HEK293T (cell line): ENCODE measurements at regions not wholly inside any gene's neighbourhood (a gene's known extent, or its start where the extent isn't known, plus 50 kb on each side); places are given as distances from the start of the nearest gene placed in this dataset.
"Not testable (repeated sequence)": the region's sequence is repeated elsewhere in the genome, so short reads cannot be mapped to it uniquely, and the experiment has no call there.

Source experiments
- FOXK2 ChIP-seq: fragments of 450-650 bp; IDR thresholded peaks from 2 replicates; pipeline ENCODE4 v1.6.1; 2016; ENCODE audit warnings: mild to moderate bottlenecking
- FOXM1 ChIP-seq: fragments of 450-650 bp; IDR thresholded peaks from 2 replicates; pipeline ENCODE4 v1.6.1; 2017; ENCODE audit warnings: mild to moderate bottlenecking, borderline replicate concordance
- HDGF ChIP-seq: fragments of 450-650 bp; IDR thresholded peaks from 2 replicates; pipeline ENCODE4 v1.6.1; 2017; ENCODE audit warnings: antibody characterized with exemption, borderline replicate concordance
- L3MBTL2 ChIP-seq: fragments of 450-650 bp; conservative IDR thresholded peaks from 2 replicates; pipeline ENCODE4 v1.6.1; 2016; ENCODE audit warnings: mild to moderate bottlenecking
- LEF1 ChIP-seq: fragments of 450-650 bp; IDR thresholded peaks from 2 replicates; pipeline ENCODE4 v1.6.1; 2017; ENCODE audit warnings: mild to moderate bottlenecking, borderline replicate concordance
- SP1 ChIP-seq: fragments of 450-650 bp; IDR thresholded peaks from 2 replicates; pipeline ENCODE4 v1.6.1; 2017
- SUZ12 ChIP-seq: fragments of 450-650 bp; IDR thresholded peaks from 2 replicates; pipeline ENCODE4 v1.6.1; 2016; ENCODE audit warnings: mild to moderate bottlenecking
- TARDBP ChIP-seq: fragments of 450-650 bp; IDR thresholded peaks from 2 replicates; pipeline ENCODE4 v1.6.1; 2016
- ZNF384 ChIP-seq: fragments of 450-650 bp; IDR thresholded peaks from 2 replicates; pipeline ENCODE4 v1.6.1; 2016

GRCh38 chr4:128422296-128422695 is 134.7 kb upstream of the PGRMC2 start:
- not testable (repeated sequence) for TF ChIP-seq FOXM1, SP1, HDGF, LEF1, ZNF384, FOXK2, TARDBP, SUZ12, L3MBTL2
